Sigmoid colon (tissue), 6 donors: ENCODE measurements at regions not wholly inside any gene's neighbourhood (a gene's known extent, or its start where the extent isn't known, plus 50 kb on each side); places are given as distances from the start of the nearest gene placed in this dataset.

Experiments
- DNase-seq: peaks from one replicate; pipeline ENCODE4 v3.0.0-alpha.2; 2019
- H3K27ac ChIP-seq, 4 donors: fragments of 200-600 bp; sonication (generic); one replicate each; pipeline ENCODE4 v1.5.1; 2016 to 2019; ENCODE audit warnings: mild to moderate bottlenecking in 1 of 4
- H3K27me3 ChIP-seq, 3 donors: fragments of 200-600 bp; sonication (generic); one replicate each; pipeline ENCODE4 v1.5.1; 2019; ENCODE audit warnings: mild to moderate bottlenecking in 1 of 3
- H3K36me3 ChIP-seq, 4 donors: fragments of 200-600 bp; sonication (generic); one replicate each; pipeline ENCODE4 v1.5.1; 2016 to 2019
- H3K4me1 ChIP-seq, 4 donors: fragments of 200-600 bp; sonication (generic); one replicate each; pipeline ENCODE4 v1.5.1; 2017 to 2019
- H3K4me3 ChIP-seq, 4 donors: fragments of 200-600 bp; sonication (generic); one replicate each; pipeline ENCODE4 v1.5.1; 2017 to 2019; ENCODE audit warnings: mild to moderate bottlenecking in 2 of 4, moderate library complexity in 1 of 4
- H3K9me3 ChIP-seq, 4 donors: fragments of 200-600 bp in 3 of 4; sonication (generic) in 3 of 4; one replicate each; pipeline versions ENCODE4 v1.5.1 to v1.6.1; 2013 to 2019
- CTCF ChIP-seq, 4 experiments: fragments of 450-650 bp in 3 of 4; fragments of 200-600 bp in 1 of 4; IDR thresholded peaks; one replicate each; pipeline ENCODE4 v1.5.1; 2016 to 2019; ENCODE audit warnings: antibody characterized with exemption in 4 of 4, mild to moderate bottlenecking in 3 of 4, moderate library complexity in 2 of 4
- EP300 ChIP-seq, 4 donors: sonication (generic); formaldehyde crosslinking; IDR thresholded peaks; one replicate each; pipeline ENCODE4 v1.6.1; 2017; ENCODE audit warnings: antibody characterized with exemption in 4 of 4
- POLR2A ChIP-seq, 2 donors: fragments of 450-650 bp; IDR thresholded peaks; one replicate each; pipeline ENCODE4 v1.6.1; 2016; ENCODE audit warnings: antibody characterized with exemption in 2 of 2, mild to moderate bottlenecking in 2 of 2, moderate library complexity in 2 of 2
- POLR2AphosphoS5 ChIP-seq, 4 donors: sonication (generic); formaldehyde crosslinking; IDR thresholded peaks; one replicate each; pipeline ENCODE4 v1.6.1; 2017; ENCODE audit warnings: antibody characterized with exemption in 4 of 4
- WGBS, 2 donors: extraction: QIAGEN DNeasy Blood & Tissue Kit; methylation state at CpG; one replicate each; pipeline ENCODE4 v1.1.7; 2013; 5-methylcytosine and 5-hydroxymethylcytosine counted together
- intact Hi-C: fragments of 100-400 bp; cut with DNase I; formaldehyde crosslinking; loops from one replicate; pipeline ENCODE4 v1.15.1; 2023
- donor health status: healthy with polysubstance abuse.
- donor health status: healthy.

DNA sequence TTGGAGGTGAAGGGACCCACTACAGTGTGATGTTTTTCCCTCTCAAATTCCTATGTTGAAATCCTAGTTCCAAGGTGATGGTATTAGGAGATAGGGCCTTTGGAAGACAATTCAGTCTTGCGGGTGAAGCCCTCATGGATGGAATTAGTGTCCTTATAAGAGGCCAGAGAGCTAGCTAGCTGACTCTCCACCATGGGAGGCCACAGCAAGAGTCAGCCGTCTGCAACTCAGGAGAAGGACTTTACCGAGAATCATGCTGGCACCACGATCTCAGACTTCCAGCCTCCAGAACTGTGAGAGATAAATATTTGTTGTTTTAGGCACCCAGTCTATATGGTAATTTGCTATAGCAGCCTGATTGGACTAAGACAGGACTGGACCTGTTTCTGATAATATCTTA, 461.4 kb downstream of the TSN start:
- H3K27me3 ChIP-seq: no peaks in the 10 kb centered on the region
- intact Hi-C loops: no loop called here
- TF ChIP-seq EP300 (IDR thresholded peaks at IDR 0.05): no peak
- no peak for TF ChIP-seq POLR2A (IDR thresholded peaks at IDR 0.05)
- TF ChIP-seq CTCF (IDR thresholded peaks at IDR 0.05): no peak
- no peak for TF ChIP-seq POLR2AphosphoS5 (IDR thresholded peaks at IDR 0.05)
- H3K9me3 ChIP-seq: no peaks in the 10 kb centered on the region
- H3K4me1 ChIP-seq: no peaks in the 10 kb centered on the region
- DNase-seq: no peak
- H3K27ac ChIP-seq: no peak overlapping the region
- WGBS, 2 donors: 88 to 89% methylated on average over 4 of the region's 4 CpGs
- no peak overlapping the region for H3K4me3 ChIP-seq
- H3K36me3 ChIP-seq: no peaks in the 10 kb centered on the region

- WGBS, 2 donors: 77 to 82% methylated on average over 8 of the region's 8 CpGs
- no peak for DNase-seq
- H3K27ac ChIP-seq: no peak overlapping the region
- no peaks in the 10 kb centered on the region for H3K36me3 ChIP-seq
- no peak overlapping the region for H3K4me3 ChIP-seq
- TF ChIP-seq POLR2A (IDR thresholded peaks at IDR 0.05) (no peak), POLR2AphosphoS5 (IDR thresholded peaks at IDR 0.05) (no peak), CTCF (IDR thresholded peaks at IDR 0.05) (no peak), EP300 (IDR thresholded peaks at IDR 0.05) (no peak)
- H3K27me3 ChIP-seq: no peaks in the 10 kb centered on the region
- no peaks in the 10 kb centered on the region for H3K9me3 ChIP-seq
- H3K4me1 ChIP-seq: no peaks in the 10 kb centered on the region
- intact Hi-C loops: no loop called here
These were observed 463.1 kb downstream of the TSN start for GRCh38 chr2:122218596-122218995.

DNA sequence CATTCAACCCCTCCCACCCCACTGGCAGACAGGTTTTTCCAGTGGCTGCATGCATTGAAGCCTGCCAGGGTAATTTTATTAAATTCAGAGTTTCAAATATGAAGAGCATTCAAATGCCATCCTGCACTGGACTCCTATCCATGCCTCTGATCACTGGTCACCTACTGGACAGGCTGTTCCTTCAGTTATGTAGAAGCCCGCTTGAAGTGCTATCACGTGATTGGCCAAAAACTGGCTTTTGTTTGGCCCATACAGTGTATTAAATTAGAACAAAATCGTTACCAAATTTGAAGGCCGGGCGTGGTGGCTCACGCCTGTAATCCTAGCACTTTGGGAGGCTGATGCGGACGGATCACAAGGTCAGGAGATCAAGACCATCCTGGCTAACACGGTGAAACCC, 464.1 kb downstream of the TSN start:
- TF ChIP-seq POLR2A (IDR thresholded peaks at IDR 0.05): no peak
- TF ChIP-seq CTCF (IDR thresholded peaks at IDR 0.05): no peak
- no peak for TF ChIP-seq EP300 (IDR thresholded peaks at IDR 0.05)
- TF ChIP-seq POLR2AphosphoS5 (IDR thresholded peaks at IDR 0.05): no peak
- Histone ChIP-seq H3K36me3 (no peaks in the 10 kb centered on the region), H3K27ac (no peak overlapping the region), H3K4me3 (no peak overlapping the region), H3K4me1 (no peaks in the 10 kb centered on the region), H3K27me3 (no peaks in the 10 kb centered on the region), H3K9me3 (no peaks in the 10 kb centered on the region)
- intact Hi-C loops: no loop called here
- DNase-seq: no peak
- 89 to 95% methylated on average over 9 of the region's 9 CpGs for WGBS, 2 donors

- H3K4me1 ChIP-seq: no peaks in the 10 kb centered on the region
- H3K36me3 ChIP-seq: no peaks in the 10 kb centered on the region
- TF ChIP-seq EP300 (IDR thresholded peaks at IDR 0.05): no peak
- TF ChIP-seq CTCF (IDR thresholded peaks at IDR 0.05): no peak
- TF ChIP-seq POLR2A (IDR thresholded peaks at IDR 0.05): no peak
- H3K4me3 ChIP-seq: no peak overlapping the region
- no peaks in the 10 kb centered on the region for H3K27me3 ChIP-seq
- intact Hi-C loops: no loop called here
- no peak for DNase-seq
- WGBS, 2 donors: 89 to 93% methylated on average over 3 of the region's 3 CpGs
- H3K9me3 ChIP-seq: no peaks in the 10 kb centered on the region
- no peak overlapping the region for H3K27ac ChIP-seq
These were observed 466.2 kb downstream of the TSN start for GRCh38 chr2:122221665-122222064.

DNA sequence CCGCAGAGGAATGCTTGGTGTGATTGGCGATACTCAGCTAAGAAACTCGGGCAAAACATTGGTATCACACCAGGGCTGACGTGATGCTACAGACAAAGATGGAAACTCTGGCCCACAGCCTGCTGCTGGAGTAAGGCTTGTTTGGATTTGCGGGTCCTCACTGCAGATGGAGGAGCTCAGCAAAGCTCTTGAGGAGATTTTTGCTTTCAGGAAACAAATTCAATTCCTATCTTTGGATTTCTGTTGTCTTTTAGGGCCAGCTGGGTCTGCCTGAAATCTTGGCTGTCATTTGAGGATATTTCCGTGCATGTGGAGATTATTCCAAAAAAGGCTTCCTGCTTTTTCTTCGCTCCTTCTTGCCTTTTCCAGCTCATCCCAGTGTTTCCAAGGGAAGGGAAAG, 475.8 kb downstream of the TSN start:
- DNase-seq: no peak
- no peaks in the 10 kb centered on the region for H3K36me3 ChIP-seq
- intact Hi-C loops: no loop called here
- H3K4me3 ChIP-seq: no peak overlapping the region
- no peaks in the 10 kb centered on the region for H3K9me3 ChIP-seq
- H3K27me3 ChIP-seq: no peaks in the 10 kb centered on the region
- WGBS, 2 donors: 81 to 82% methylated on average over 7 of the region's 7 CpGs
- H3K27ac ChIP-seq: no peak overlapping the region
- TF ChIP-seq POLR2AphosphoS5 (IDR thresholded peaks at IDR 0.05): no peak
- TF ChIP-seq POLR2A (IDR thresholded peaks at IDR 0.05): no peak
- no peak for TF ChIP-seq EP300 (IDR thresholded peaks at IDR 0.05)
- no peak for TF ChIP-seq CTCF (IDR thresholded peaks at IDR 0.05)
- no peaks in the 10 kb centered on the region for H3K4me1 ChIP-seq
